ENCODE measurements at regions not wholly inside any gene's neighbourhood (a gene's known extent, or its start where the extent isn't known, plus 50 kb on each side); places are given as distances from the start of the nearest gene placed in this dataset.

GRCh38 chr1:78424720-78425119, 66.1 kb upstream of the PTGFR start:
- no peak for DNase-seq (ENCODE audit: low spot score)

GRCh38 chr1:78426408-78426807, 64.4 kb upstream of the PTGFR start:
- no peak for DNase-seq (ENCODE audit: low spot score)

- peak; percentile 8 for DNase-seq (ENCODE audit: low spot score)
Measured at GRCh38 chr1:78427506-78427905, 63.3 kb upstream of the PTGFR start.

GRCh38 chr1:78432016-78432415, 58.8 kb upstream of the PTGFR start:
- DNase-seq (ENCODE audit: low spot score), result no peak

- DNase-seq (ENCODE audit: low spot score), result no peak
Measured at GRCh38 chr1:78434351-78434750, 56.4 kb upstream of the PTGFR start.

GRCh38 chr1:78436961-78437360, 53.8 kb upstream of the PTGFR start:
- peak; percentile 56 for DNase-seq (ENCODE audit: low spot score)

- DNase-seq (ENCODE audit: low spot score), result peak; percentile 60
Measured at GRCh38 chr1:78437396-78437795, 53.4 kb upstream of the PTGFR start.

GRCh38 chr1:78437941-78438340, 52.8 kb upstream of the PTGFR start:
- DNase-seq (ENCODE audit: low spot score), result no peak

- DNase-seq (ENCODE audit: low spot score), result no peak
Measured at GRCh38 chr1:78440381-78440793, 50.4 kb upstream of the PTGFR start.

Data from umbilical cord (tissue), 1 donor.